IMR-90 (cell line): ENCODE measurements at regions not wholly inside any gene's neighbourhood (a gene's known extent, or its start where the extent isn't known, plus 50 kb on each side); places are given as distances from the start of the nearest gene placed in this dataset.

ENCODE experiments used
- ATAC-seq: fragments of 200-7000 bp; cut with Tn5 transposase; 2 replicates; pipeline ENCODE4 v1.9.1; 2020; ENCODE audit warnings: low read depth, mild to moderate bottlenecking, moderate library complexity
- BruUV-seq: library from RNA; stranded (reverse); fragments of 400-500 nt; replicated peaks from 2 replicates; lab custom pipeline; 2021; lab: Mats Ljungman, UMichigan
- CTCF ChIA-PET: fragments of 300-600 bp; formaldehyde crosslinking; extraction: SDS; loops from one replicate; lab custom pipeline; 2021; ENCODE audit warnings: antibody characterized with exemption; lab: Yijun Ruan, JAX
- POLR2A ChIA-PET: fragments of 300-600 bp; sonication (Branson Sonifier 250); formaldehyde crosslinking; loops from one replicate; lab custom pipeline; 2022; ENCODE audit warnings: antibody characterized with exemption; ENCODE audit not compliant: unreplicated experiment; lab: Charles Lee
- DNase-seq: peaks from one replicate; pipeline ENCODE4 v3.0.0; 2013
- H2AFZ ChIP-seq: replicated peaks from 2 replicates; pipeline ENCODE3; 2013; ENCODE audit warnings: low read length, mild to moderate bottlenecking; ENCODE audit not compliant: poor library complexity
- H2AK5ac ChIP-seq: 2 replicates; pipeline ENCODE4 v1.6.1; 2013; ENCODE audit warnings: low read depth, low read length, inconsistent platforms
- H2AK9ac ChIP-seq: replicated peaks from 2 replicates; pipeline ENCODE3; 2013; ENCODE audit warnings: mild to moderate bottlenecking, low read depth, low read length, moderate library complexity; ENCODE audit not compliant: poor library complexity
- H2BK120ac ChIP-seq: 2 replicates; pipeline ENCODE4 v1.6.1; 2013; ENCODE audit warnings: low read depth, low read length, inconsistent platforms
- H2BK15ac ChIP-seq: 3 replicates; pipeline ENCODE4 v1.6.1; 2013; ENCODE audit warnings: low read depth, low read length, inconsistent platforms
- H2BK20ac ChIP-seq: 2 replicates; pipeline ENCODE4 v1.6.1; 2013; ENCODE audit warnings: low read depth, mild to moderate bottlenecking, inconsistent platforms, low read length, moderate library complexity
- H2BK5ac ChIP-seq: 2 replicates; pipeline ENCODE4 v1.6.1; 2013; ENCODE audit warnings: mild to moderate bottlenecking, low read depth, low read length, inconsistent platforms; ENCODE audit not compliant: poor library complexity, severe bottlenecking
- H3K14ac ChIP-seq: replicated peaks from 2 replicates; pipeline ENCODE4 v1.6.1; 2013; ENCODE audit warnings: low read depth, low read length, inconsistent platforms
- H3K18ac ChIP-seq: 2 replicates; pipeline ENCODE4 v1.6.1; 2013; ENCODE audit warnings: low read depth, low read length, control low read depth
- H3K23ac ChIP-seq: 2 replicates; pipeline ENCODE4 v1.6.1; 2013; ENCODE audit warnings: low read depth, low read length, inconsistent platforms
- H3K27ac ChIP-seq: 2 replicates; pipeline ENCODE4 v1.5.1; 2013; ENCODE audit warnings: mild to moderate bottlenecking, control low read depth, low read length; ENCODE audit not compliant: insufficient read depth
- H3K27me3 ChIP-seq: 2 replicates; pipeline ENCODE4 v1.6.1; 2013; ENCODE audit warnings: low read length; ENCODE audit not compliant: control insufficient read depth, insufficient read depth
- H3K36me3 ChIP-seq: 2 replicates; pipeline ENCODE4 v1.6.1; 2013; ENCODE audit warnings: low read length, mixed read lengths; ENCODE audit not compliant: control insufficient read depth, insufficient read depth
- H3K4ac ChIP-seq: 2 replicates; pipeline ENCODE4 v1.6.1; 2013; ENCODE audit warnings: low read depth, low read length, inconsistent platforms
- H3K4me1 ChIP-seq: 2 replicates; pipeline ENCODE4 v1.6.1; 2013; ENCODE audit warnings: low read length, mixed read lengths; ENCODE audit not compliant: control insufficient read depth, insufficient read depth
- H3K4me2 ChIP-seq: 2 replicates; pipeline ENCODE4 v1.6.1; 2013; ENCODE audit warnings: low read depth, mild to moderate bottlenecking, control low read depth, low read length, moderate library complexity
- H3K4me3 ChIP-seq: 2 replicates; pipeline ENCODE4 v1.5.1; 2013; ENCODE audit warnings: low read depth, mild to moderate bottlenecking, control low read depth, low read length, moderate library complexity; ENCODE audit not compliant: insufficient read depth
- H3K56ac ChIP-seq: 2 replicates; pipeline ENCODE4 v1.6.1; 2013; ENCODE audit warnings: low read length, inconsistent platforms; ENCODE audit not compliant: insufficient read depth; ENCODE audit errors: extremely low read depth
- H3K79me1 ChIP-seq, 2 experiments: 2 replicates each; pipeline ENCODE4 v1.6.1; 2013; ENCODE audit warnings: low read length in 2 of 2, inconsistent platforms in 1 of 2, low read depth in 1 of 2
- H3K9ac ChIP-seq: 2 replicates; pipeline ENCODE4 v1.6.1; 2013; ENCODE audit warnings: low read depth, low read length, control low read depth
- H3K9me1 ChIP-seq: 2 replicates; pipeline ENCODE4 v1.6.1; 2013; ENCODE audit warnings: low read length, inconsistent platforms; ENCODE audit not compliant: insufficient read depth
- H3K9me3 ChIP-seq: 2 replicates; pipeline ENCODE4 v1.6.1; 2013; ENCODE audit warnings: low read length; ENCODE audit not compliant: control insufficient read depth, insufficient read depth
- H4K20me1 ChIP-seq: 2 replicates; pipeline ENCODE4 v1.6.1; 2013; ENCODE audit warnings: low read length, inconsistent platforms; ENCODE audit not compliant: insufficient read depth
- H4K5ac ChIP-seq: 2 replicates; pipeline ENCODE4 v1.6.1; 2013; ENCODE audit warnings: mild to moderate bottlenecking, low read depth, low read length, control low read depth
- H4K8ac ChIP-seq, 2 experiments: 2 replicates each; pipeline ENCODE4 v1.6.1; 2013; ENCODE audit warnings: low read depth in 2 of 2, low read length in 2 of 2, control low read depth in 1 of 2, inconsistent platforms in 1 of 2
- H4K91ac ChIP-seq: 2 replicates; pipeline ENCODE4 v1.6.1; 2013; ENCODE audit warnings: low read depth, low read length, inconsistent platforms; ENCODE audit not compliant: insufficient read depth
- BHLHE40 ChIP-seq: fragments of 150-350 bp; IDR thresholded peaks from 2 replicates; pipeline ENCODE4 v1.6.1; 2016; ENCODE audit warnings: mild to moderate bottlenecking, low read depth, low read length
- CEBPB ChIP-seq: IDR thresholded peaks from 2 replicates; pipeline ENCODE4 v1.6.1; 2012; ENCODE audit warnings: low read depth, low read length, improper control_type of control experiment
- CHD1 ChIP-seq: IDR thresholded peaks from 2 replicates; pipeline ENCODE4 v1.6.1; 2012; ENCODE audit warnings: low read depth, low read length, improper control_type of control experiment
- FOS ChIP-seq: fragments of 150-350 bp; IDR thresholded peaks from 2 replicates; pipeline ENCODE4 v1.6.1; 2016; ENCODE audit warnings: low read depth, low read length
- MAFK ChIP-seq: IDR thresholded peaks from 2 replicates; pipeline ENCODE4 v1.6.1; 2012; ENCODE audit warnings: low read depth, low read length, improper control_type of control experiment
- MAZ ChIP-seq: IDR thresholded peaks from 2 replicates; pipeline ENCODE4 v1.6.1; 2012; ENCODE audit warnings: low read depth, mild to moderate bottlenecking, low read length, improper control_type of control experiment, moderate library complexity, borderline replicate concordance
- MXI1 ChIP-seq: IDR thresholded peaks from 2 replicates; pipeline ENCODE4 v1.6.1; 2012; ENCODE audit warnings: low read depth, mild to moderate bottlenecking, low read length, moderate library complexity, borderline replicate concordance
- NFE2L2 ChIP-seq: fragments of 150-350 bp; IDR thresholded peaks from 2 replicates; pipeline ENCODE4 v1.6.1; 2016; ENCODE audit warnings: low read depth, mild to moderate bottlenecking, low read length
- POLR2A ChIP-seq: IDR thresholded peaks from 2 replicates; pipeline ENCODE4 v1.6.1; 2012; ENCODE audit warnings: mild to moderate bottlenecking, low read depth, low read length
- RAD21 ChIP-seq: IDR thresholded peaks from 2 replicates; pipeline ENCODE4 v1.6.1; 2012; ENCODE audit warnings: low read length, improper control_type of control experiment
- RCOR1 ChIP-seq: IDR thresholded peaks from 2 replicates; pipeline ENCODE4 v1.6.1; 2012; ENCODE audit warnings: mild to moderate bottlenecking, low read length, improper control_type of control experiment; ENCODE audit not compliant: insufficient replicate concordance
- RFX5 ChIP-seq: IDR thresholded peaks from 2 replicates; pipeline ENCODE4 v1.8.0; 2012; ENCODE audit warnings: low read depth, mild to moderate bottlenecking, low read length, moderate library complexity
- SMC3 ChIP-seq: fragments of 150-350 bp; IDR thresholded peaks from 2 replicates; pipeline ENCODE4 v1.6.1; 2016; ENCODE audit warnings: low read depth, mild to moderate bottlenecking, antibody characterized with exemption, low read length, moderate library complexity
- WGBS, 2 experiments: methylation state at CpG; one replicate each; pipeline versions ENCODE4 v1.1.5 to v1.1.7; 2013; ENCODE audit warnings: missing lambda C conversion rate in 2 of 2; ENCODE audit not compliant: insufficient read length in 1 of 2; ENCODE audit errors: extremely low coverage in 2 of 2; 5-methylcytosine and 5-hydroxymethylcytosine counted together
- dilution Hi-C: fragments of 300-500 bp; cut with HindIII; formaldehyde crosslinking; loops from one replicate; pipeline ENCODE4 v1.14.3; 2018; ENCODE audit warnings: low sequenced_read_pairs; ENCODE audit not compliant: unreplicated experiment
- in situ Hi-C: fragments of 300-500 bp; cut with MboI; formaldehyde crosslinking; loops from 3 replicates; pipeline ENCODE4 v1.14.3; 2019; ENCODE audit warnings: low sequenced_read_pairs, inconsistent platforms, mixed read lengths
- intact Hi-C: fragments of 100-400 bp; cut with micrococcal nuclease; formaldehyde crosslinking; loops from 2 replicates; pipeline ENCODE4 v1.10.0; 2022
- TF ChIP-seq, protein P1 (sequence below): fragments of 150-350 bp; IDR thresholded peaks from 2 replicates; pipeline ENCODE4 v1.6.1; 2016; ENCODE audit warnings: low read depth, mild to moderate bottlenecking, low read length, moderate library complexity, borderline replicate concordance
- TF ChIP-seq, protein P2 (sequence below): fragments of 150-350 bp; IDR thresholded peaks from 2 replicates; pipeline ENCODE4 v1.6.1; 2017; ENCODE audit warnings: mild to moderate bottlenecking, antibody characterized with exemption, low read length, low read depth
- TF ChIP-seq, protein P3 (sequence below): conservative IDR thresholded peaks from 2 replicates; pipeline ENCODE4 v1.5.1; 2012; ENCODE audit warnings: mild to moderate bottlenecking, low read depth, low read length, improper control_type of control experiment

DNA sequence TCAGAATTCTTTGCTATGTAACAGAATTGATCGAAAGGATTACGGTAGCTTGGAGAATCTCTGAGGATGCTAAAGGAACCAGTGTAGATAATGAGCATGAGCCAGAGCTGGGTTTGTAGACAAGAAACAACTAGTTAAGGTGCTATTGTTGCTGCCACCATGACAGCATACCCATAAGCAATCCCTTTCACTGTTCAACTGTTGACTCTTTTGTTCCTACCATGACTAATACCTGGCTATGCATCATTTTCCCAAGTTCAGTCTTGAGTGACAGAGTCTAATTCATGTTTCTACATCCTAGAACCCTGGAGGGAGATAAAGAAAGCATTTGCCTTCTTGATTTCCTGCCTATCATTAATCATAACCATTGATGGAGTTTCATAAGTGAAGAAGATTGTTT, 600.3 kb downstream of the OTOL1 start:
- ATAC-seq (no peak), DNase-seq (no peak)
- no peak overlapping the region for H2AFZ ChIP-seq
- TF ChIP-seq MAFK (no peak), CHD1 (no peak), RAD21 (no peak), SMC3 (no peak), MXI1 (no peak), FOS (no peak), POLR2A (no peak), MAZ (no peak), CEBPB (no peak), RCOR1 (no peak), RFX5 (no peak), NFE2L2 (no peak), BHLHE40 (no peak)
- TF ChIP-seq, protein P1, sequence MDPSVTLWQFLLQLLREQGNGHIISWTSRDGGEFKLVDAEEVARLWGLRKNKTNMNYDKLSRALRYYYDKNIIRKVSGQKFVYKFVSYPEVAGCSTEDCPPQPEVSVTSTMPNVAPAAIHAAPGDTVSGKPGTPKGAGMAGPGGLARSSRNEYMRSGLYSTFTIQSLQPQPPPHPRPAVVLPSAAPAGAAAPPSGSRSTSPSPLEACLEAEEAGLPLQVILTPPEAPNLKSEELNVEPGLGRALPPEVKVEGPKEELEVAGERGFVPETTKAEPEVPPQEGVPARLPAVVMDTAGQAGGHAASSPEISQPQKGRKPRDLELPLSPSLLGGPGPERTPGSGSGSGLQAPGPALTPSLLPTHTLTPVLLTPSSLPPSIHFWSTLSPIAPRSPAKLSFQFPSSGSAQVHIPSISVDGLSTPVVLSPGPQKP = no peak
- TF ChIP-seq, protein P2, sequence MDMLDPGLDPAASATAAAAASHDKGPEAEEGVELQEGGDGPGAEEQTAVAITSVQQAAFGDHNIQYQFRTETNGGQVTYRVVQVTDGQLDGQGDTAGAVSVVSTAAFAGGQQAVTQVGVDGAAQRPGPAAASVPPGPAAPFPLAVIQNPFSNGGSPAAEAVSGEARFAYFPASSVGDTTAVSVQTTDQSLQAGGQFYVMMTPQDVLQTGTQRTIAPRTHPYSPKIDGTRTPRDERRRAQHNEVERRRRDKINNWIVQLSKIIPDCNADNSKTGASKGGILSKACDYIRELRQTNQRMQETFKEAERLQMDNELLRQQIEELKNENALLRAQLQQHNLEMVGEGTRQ = no peak
- TF ChIP-seq, protein P3, sequence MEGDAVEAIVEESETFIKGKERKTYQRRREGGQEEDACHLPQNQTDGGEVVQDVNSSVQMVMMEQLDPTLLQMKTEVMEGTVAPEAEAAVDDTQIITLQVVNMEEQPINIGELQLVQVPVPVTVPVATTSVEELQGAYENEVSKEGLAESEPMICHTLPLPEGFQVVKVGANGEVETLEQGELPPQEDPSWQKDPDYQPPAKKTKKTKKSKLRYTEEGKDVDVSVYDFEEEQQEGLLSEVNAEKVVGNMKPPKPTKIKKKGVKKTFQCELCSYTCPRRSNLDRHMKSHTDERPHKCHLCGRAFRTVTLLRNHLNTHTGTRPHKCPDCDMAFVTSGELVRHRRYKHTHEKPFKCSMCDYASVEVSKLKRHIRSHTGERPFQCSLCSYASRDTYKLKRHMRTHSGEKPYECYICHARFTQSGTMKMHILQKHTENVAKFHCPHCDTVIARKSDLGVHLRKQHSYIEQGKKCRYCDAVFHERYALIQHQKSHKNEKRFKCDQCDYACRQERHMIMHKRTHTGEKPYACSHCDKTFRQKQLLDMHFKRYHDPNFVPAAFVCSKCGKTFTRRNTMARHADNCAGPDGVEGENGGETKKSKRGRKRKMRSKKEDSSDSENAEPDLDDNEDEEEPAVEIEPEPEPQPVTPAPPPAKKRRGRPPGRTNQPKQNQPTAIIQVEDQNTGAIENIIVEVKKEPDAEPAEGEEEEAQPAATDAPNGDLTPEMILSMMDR = no peak
- H2BK15ac ChIP-seq = no peak overlapping the region
- no peaks in the 10 kb centered on the region for H3K36me3 ChIP-seq
- no peak overlapping the region for H4K5ac ChIP-seq
- no peak overlapping the region for H3K4me2 ChIP-seq
- no peaks in the 10 kb centered on the region for H3K9me1 ChIP-seq
- no peak overlapping the region for H3K14ac ChIP-seq
- no peak overlapping the region for H3K4ac ChIP-seq
- no peak overlapping the region for H2AK5ac ChIP-seq
- dilution Hi-C loops (no loop called here), in situ Hi-C loops (no loop called here), intact Hi-C loops (no loop called here)
- H4K20me1 ChIP-seq = no peaks in the 10 kb centered on the region
- CTCF ChIA-PET = no interaction called here
- no peak overlapping the region for H2BK5ac ChIP-seq
- no peak overlapping the region for H3K27ac ChIP-seq
- no CpG with 5 or more reads among the region's 2 CpGs for WGBS, 2 experiments
- H3K23ac ChIP-seq = no peak overlapping the region
- no peak overlapping the region for H2BK20ac ChIP-seq
- H2AK9ac ChIP-seq = no peak overlapping the region
- POLR2A ChIA-PET = no interaction called here
- no peak overlapping the region for H3K18ac ChIP-seq
- no peak overlapping the region for H3K56ac ChIP-seq
- no peak overlapping the region for H3K9ac ChIP-seq
- no peak overlapping the region for H4K8ac ChIP-seq
- H3K4me3 ChIP-seq = no peak overlapping the region
- no peaks in the 10 kb centered on the region for H3K79me1 ChIP-seq
- no TSS peak for BruUV-seq
- no peak overlapping the region for H4K91ac ChIP-seq
- no peaks in the 10 kb centered on the region for H3K9me3 ChIP-seq
- H3K27me3 ChIP-seq = no peaks in the 10 kb centered on the region
- H3K4me1 ChIP-seq = no peaks in the 10 kb centered on the region
- H2BK120ac ChIP-seq = no peak overlapping the region
